K562 (cell line): ENCODE measurements at regions not wholly inside any gene's neighbourhood (a gene's known extent, or its start where the extent isn't known, plus 50 kb on each side); places are given as distances from the start of the nearest gene placed in this dataset.
A peak's percentile ranks its signal among the peaks of the same experiment; 100 is the strongest.

ENCODE experiments used
- ERF ChIP-seq: fragments of 450-650 bp; formaldehyde crosslinking; IDR thresholded peaks from 2 replicates; pipeline ENCODE4 v1.4.0; 2020; ENCODE audit warnings: mild to moderate bottlenecking, mixed read lengths
- GABPB2 ChIP-seq: fragments of 250-450 bp; sonication (Bioruptor Pico); conservative IDR thresholded peaks from 2 replicates; pipeline ENCODE4 v1.5.1; 2021; ENCODE audit warnings: mild to moderate bottlenecking
- HLTF ChIP-seq: fragments of 450-650 bp; IDR thresholded peaks from 2 replicates; pipeline ENCODE4 v1.6.1; 2016
- MBD2 ChIP-seq: sonication (generic); IDR thresholded peaks from 2 replicates; pipeline ENCODE4 v1.6.1; 2016; ENCODE audit warnings: low read depth, borderline replicate concordance
- MTF1 ChIP-seq: fragments of 250-450 bp; sonication (Bioruptor Pico); IDR thresholded peaks from 2 replicates; pipeline ENCODE4 v1.9.0; 2021; ENCODE audit warnings: moderate library complexity, mild to moderate bottlenecking, inconsistent platforms, borderline replicate concordance
- NEUROD1 ChIP-seq: fragments of 150-350 bp; IDR thresholded peaks from 2 replicates; pipeline ENCODE4 v1.6.1; 2014; ENCODE audit warnings: borderline replicate concordance, low read length, low read depth; ENCODE audit not compliant: partially characterized antibody
- NFE2 ChIP-seq: IDR thresholded peaks from 2 replicates; pipeline ENCODE4 v1.6.1; 2014; ENCODE audit warnings: antibody characterized with exemption, low read depth
- STAT5A ChIP-seq: IDR thresholded peaks from 2 replicates; pipeline ENCODE4 v1.6.1; 2012; ENCODE audit warnings: low read length, inconsistent platforms, borderline replicate concordance
- STAT5B ChIP-seq: fragments of 250-450 bp; sonication (Bioruptor Pico); IDR thresholded peaks from 2 replicates; pipeline ENCODE4 v1.8.0; 2021; ENCODE audit warnings: mild to moderate bottlenecking, inconsistent platforms
- TEAD1 ChIP-seq, 2 experiments: fragments of 450-650 bp in 1 of 2; sonication (generic) in 1 of 2; formaldehyde crosslinking; IDR thresholded peaks; 2 replicates each; pipeline versions ENCODE4 v1.4.0 to v1.8.0; 2020 to 2022; ENCODE audit warnings: mild to moderate bottlenecking in 2 of 2, missing genetic modification reagents in 1 of 2
- ZFX ChIP-seq: sonication (generic); formaldehyde crosslinking; IDR thresholded peaks from 2 replicates; pipeline ENCODE4 v1.8.0; 2022; ENCODE audit warnings: mild to moderate bottlenecking, missing genetic modification reagents, moderate library complexity
- ZNF324 ChIP-seq: fragments of 250-450 bp; sonication (Bioruptor Pico); IDR thresholded peaks from 2 replicates; pipeline ENCODE4 v1.4.0; 2020; ENCODE audit warnings: mild to moderate bottlenecking
- TF ChIP-seq, protein P1 (sequence below): fragments of 250-450 bp; sonication (Bioruptor Pico); IDR thresholded peaks from 2 replicates; pipeline ENCODE4 v1.8.0; 2022; ENCODE audit warnings: moderate library complexity, mild to moderate bottlenecking, inconsistent platforms
- TF ChIP-seq, protein P2 (sequence below): fragments of 250-450 bp; sonication (Bioruptor Pico); IDR thresholded peaks from 2 replicates; pipeline ENCODE4 v1.4.0; 2020; ENCODE audit warnings: borderline replicate concordance
- TF ChIP-seq, protein P3 (sequence below): fragments of 200-800 bp; sonication (Bioruptor generic); IDR thresholded peaks from 2 replicates; pipeline ENCODE4 v1.6.1; 2017; ENCODE audit warnings: missing genetic modification characterization, missing compliant biosample characterization
- TF ChIP-seq, protein P4 (sequence below): fragments of 200-800 bp; sonication (Bioruptor generic); IDR thresholded peaks from 2 replicates; pipeline ENCODE4 v1.6.1; 2016; ENCODE audit warnings: missing genetic modification characterization, missing compliant biosample characterization
- TF ChIP-seq, protein P5 (sequence below): fragments of 250-450 bp; sonication (Bioruptor Pico); IDR thresholded peaks from 2 replicates; pipeline ENCODE4 v1.5.1; 2021; ENCODE audit warnings: mild to moderate bottlenecking

DNA sequence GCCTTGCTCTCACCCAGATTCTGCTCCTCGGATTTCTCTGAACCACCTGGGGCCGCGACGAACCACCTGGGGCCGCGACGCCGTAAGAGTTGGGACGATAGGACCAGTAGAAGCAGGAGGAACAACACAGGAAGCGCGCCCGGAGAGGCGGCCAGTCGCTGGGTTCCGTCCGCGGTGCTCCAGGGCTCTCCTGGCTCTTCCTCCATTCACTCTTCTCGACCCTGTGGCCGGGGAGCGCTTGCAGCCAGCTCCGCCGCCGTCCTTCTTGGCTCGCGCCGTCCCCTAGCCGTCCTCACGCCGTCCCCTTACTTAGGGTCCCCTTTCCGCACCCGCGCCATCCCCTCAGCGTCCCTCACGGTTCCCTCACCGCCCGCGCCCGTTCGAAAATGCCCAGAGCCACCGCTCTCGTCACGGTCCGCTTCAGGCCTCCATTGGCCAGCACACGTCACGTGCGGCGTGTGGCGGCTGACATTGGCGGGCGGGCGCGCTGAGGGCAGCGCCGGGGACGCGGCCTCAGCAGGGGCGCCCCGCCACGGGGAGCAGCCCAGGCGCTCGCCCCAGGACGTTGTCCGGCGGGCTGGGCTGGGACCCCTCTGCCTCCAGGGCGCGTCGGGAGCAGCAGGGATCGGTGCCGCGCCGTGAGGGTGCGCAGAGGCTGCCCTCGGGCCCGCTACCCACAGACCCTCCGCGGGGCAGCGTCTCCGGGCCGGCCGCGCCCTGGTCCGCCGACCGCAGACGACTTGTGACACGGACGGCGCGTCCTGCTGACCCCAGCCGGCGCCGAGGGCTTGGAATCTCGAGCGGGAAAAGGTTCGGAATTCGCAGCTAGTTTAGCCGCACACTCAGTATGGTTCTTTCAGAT lies 53.7 kb upstream of the PTPDC1 start (continued):
- TF ChIP-seq TEAD1 (CRISPR knock-in tag; IDR thresholded peaks at IDR 0.05) (peak in 1 of 2 experiments; percentile 89; a peak in 1 of 4 replicates), NFE2 (no peak), HLTF (no peak), GABPB2 (CRISPR knock-in tag) (no peak), STAT5A (no peak), ZNF324 (no peak), MBD2 (peak; percentile 74; the same call in 1 of the 2 replicates), NEUROD1 (no peak), STAT5B (CRISPR knock-in tag) (no peak), MTF1 (CRISPR knock-in tag) (no peak), ZFX (CRISPR knock-in tag) (peak; percentile 93), ERF (CRISPR knock-in tag) (0 out of 2 replicates have a peak, but pooled peaks have one; percentile 34)
- TF ChIP-seq, protein P1, sequence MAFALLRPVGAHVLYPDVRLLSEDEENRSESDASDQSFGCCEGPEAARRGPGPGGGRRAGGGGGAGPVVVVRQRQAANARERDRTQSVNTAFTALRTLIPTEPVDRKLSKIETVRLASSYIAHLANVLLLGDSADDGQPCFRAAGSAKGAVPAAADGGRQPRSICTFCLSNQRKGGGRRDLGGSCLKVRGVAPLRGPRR (CRISPR knock-in tag): no peak
- TF ChIP-seq, protein P2, sequence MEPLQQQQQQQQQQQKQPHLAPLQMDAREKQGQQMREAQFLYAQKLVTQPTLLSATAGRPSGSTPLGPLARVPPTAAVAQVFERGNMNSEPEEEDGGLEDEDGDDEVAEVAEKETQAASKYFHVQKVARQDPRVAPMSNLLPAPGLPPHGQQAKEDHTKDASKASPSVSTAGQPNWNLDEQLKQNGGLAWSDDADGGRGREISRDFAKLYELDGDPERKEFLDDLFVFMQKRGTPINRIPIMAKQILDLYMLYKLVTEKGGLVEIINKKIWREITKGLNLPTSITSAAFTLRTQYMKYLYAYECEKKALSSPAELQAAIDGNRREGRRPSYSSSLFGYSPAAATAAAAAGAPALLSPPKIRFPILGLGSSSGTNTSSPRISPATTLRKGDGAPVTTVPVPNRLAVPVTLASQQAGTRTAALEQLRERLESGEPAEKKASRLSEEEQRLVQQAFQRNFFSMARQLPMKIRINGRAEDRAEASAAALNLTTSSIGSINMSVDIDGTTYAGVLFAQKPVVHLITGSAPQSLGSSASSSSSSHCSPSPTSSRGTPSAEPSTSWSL (CRISPR knock-in tag): no peak; the same call in 1 of the 2 replicates
- TF ChIP-seq, protein P3, sequence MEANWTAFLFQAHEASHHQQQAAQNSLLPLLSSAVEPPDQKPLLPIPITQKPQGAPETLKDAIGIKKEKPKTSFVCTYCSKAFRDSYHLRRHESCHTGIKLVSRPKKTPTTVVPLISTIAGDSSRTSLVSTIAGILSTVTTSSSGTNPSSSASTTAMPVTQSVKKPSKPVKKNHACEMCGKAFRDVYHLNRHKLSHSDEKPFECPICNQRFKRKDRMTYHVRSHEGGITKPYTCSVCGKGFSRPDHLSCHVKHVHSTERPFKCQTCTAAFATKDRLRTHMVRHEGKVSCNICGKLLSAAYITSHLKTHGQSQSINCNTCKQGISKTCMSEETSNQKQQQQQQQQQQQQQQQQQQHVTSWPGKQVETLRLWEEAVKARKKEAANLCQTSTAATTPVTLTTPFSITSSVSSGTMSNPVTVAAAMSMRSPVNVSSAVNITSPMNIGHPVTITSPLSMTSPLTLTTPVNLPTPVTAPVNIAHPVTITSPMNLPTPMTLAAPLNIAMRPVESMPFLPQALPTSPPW (CRISPR knock-in tag): no peak
- TF ChIP-seq, protein P4, sequence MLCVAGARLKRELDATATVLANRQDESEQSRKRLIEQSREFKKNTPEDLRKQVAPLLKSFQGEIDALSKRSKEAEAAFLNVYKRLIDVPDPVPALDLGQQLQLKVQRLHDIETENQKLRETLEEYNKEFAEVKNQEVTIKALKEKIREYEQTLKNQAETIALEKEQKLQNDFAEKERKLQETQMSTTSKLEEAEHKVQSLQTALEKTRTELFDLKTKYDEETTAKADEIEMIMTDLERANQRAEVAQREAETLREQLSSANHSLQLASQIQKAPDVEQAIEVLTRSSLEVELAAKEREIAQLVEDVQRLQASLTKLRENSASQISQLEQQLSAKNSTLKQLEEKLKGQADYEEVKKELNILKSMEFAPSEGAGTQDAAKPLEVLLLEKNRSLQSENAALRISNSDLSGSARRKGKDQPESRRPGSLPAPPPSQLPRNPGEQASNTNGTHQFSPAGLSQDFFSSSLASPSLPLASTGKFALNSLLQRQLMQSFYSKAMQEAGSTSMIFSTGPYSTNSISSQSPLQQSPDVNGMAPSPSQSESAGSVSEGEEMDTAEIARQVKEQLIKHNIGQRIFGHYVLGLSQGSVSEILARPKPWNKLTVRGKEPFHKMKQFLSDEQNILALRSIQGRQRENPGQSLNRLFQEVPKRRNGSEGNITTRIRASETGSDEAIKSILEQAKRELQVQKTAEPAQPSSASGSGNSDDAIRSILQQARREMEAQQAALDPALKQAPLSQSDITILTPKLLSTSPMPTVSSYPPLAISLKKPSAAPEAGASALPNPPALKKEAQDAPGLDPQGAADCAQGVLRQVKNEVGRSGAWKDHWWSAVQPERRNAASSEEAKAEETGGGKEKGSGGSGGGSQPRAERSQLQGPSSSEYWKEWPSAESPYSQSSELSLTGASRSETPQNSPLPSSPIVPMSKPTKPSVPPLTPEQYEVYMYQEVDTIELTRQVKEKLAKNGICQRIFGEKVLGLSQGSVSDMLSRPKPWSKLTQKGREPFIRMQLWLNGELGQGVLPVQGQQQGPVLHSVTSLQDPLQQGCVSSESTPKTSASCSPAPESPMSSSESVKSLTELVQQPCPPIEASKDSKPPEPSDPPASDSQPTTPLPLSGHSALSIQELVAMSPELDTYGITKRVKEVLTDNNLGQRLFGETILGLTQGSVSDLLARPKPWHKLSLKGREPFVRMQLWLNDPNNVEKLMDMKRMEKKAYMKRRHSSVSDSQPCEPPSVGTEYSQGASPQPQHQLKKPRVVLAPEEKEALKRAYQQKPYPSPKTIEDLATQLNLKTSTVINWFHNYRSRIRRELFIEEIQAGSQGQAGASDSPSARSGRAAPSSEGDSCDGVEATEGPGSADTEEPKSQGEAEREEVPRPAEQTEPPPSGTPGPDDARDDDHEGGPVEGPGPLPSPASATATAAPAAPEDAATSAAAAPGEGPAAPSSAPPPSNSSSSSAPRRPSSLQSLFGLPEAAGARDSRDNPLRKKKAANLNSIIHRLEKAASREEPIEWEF: no peak
- TF ChIP-seq, protein P5, sequence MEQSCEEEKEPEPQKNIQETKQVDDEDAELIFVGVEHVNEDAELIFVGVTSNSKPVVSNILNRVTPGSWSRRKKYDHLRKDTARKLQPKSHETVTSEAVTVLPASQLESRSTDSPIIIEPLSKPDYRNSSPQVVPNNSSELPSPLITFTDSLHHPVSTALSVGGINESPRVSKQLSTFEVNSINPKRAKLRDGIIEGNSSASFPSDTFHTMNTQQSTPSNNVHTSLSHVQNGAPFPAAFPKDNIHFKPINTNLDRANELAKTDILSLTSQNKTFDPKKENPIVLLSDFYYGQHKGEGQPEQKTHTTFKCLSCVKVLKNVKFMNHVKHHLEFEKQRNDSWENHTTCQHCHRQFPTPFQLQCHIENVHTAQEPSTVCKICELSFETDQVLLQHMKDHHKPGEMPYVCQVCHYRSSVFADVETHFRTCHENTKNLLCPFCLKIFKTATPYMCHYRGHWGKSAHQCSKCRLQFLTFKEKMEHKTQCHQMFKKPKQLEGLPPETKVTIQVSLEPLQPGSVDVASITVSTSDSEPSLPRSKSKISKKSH (CRISPR knock-in tag): no peak
